ENCODE measurements at regions not wholly inside any gene's neighbourhood (a gene's known extent, or its start where the extent isn't known, plus 50 kb on each side); places are given as distances from the start of the nearest gene placed in this dataset.

GRCh38 chrX:131393426-131393825 is 104.3 kb upstream of the IGSF1 start:
- DNase-seq (ENCODE audit: low read depth): no peak
- TF ChIP-seq POLR2A (IDR thresholded peaks at IDR 0.05; ENCODE audit: extremely low read depth, insufficient read length) (no peak), MAX (IDR thresholded peaks at IDR 0.05; ENCODE audit: low read depth, low read length) (no peak), MYC (IDR thresholded peaks at IDR 0.05; ENCODE audit: low read depth, low read length) (no peak)
- TF ChIP-seq, protein P1, sequence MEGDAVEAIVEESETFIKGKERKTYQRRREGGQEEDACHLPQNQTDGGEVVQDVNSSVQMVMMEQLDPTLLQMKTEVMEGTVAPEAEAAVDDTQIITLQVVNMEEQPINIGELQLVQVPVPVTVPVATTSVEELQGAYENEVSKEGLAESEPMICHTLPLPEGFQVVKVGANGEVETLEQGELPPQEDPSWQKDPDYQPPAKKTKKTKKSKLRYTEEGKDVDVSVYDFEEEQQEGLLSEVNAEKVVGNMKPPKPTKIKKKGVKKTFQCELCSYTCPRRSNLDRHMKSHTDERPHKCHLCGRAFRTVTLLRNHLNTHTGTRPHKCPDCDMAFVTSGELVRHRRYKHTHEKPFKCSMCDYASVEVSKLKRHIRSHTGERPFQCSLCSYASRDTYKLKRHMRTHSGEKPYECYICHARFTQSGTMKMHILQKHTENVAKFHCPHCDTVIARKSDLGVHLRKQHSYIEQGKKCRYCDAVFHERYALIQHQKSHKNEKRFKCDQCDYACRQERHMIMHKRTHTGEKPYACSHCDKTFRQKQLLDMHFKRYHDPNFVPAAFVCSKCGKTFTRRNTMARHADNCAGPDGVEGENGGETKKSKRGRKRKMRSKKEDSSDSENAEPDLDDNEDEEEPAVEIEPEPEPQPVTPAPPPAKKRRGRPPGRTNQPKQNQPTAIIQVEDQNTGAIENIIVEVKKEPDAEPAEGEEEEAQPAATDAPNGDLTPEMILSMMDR (IDR thresholded peaks at IDR 0.05; ENCODE audit: low read depth, low read length): no peak
- no peak overlapping the region for H3K4me3 ChIP-seq (ENCODE audit: low read depth, low read length)

GRCh38 chrX:131394384-131394783 is 105.3 kb upstream of the IGSF1 start:
- TF ChIP-seq MAX (IDR thresholded peaks at IDR 0.05; ENCODE audit: low read depth, low read length) (no peak), MYC (IDR thresholded peaks at IDR 0.05; ENCODE audit: low read depth, low read length) (no peak), POLR2A (IDR thresholded peaks at IDR 0.05; ENCODE audit: extremely low read depth, insufficient read length) (no peak)
- TF ChIP-seq, protein P1 (IDR thresholded peaks at IDR 0.05; ENCODE audit: low read depth, low read length): no peak
- DNase-seq (ENCODE audit: low read depth): no peak
- H3K4me3 ChIP-seq (ENCODE audit: low read depth, low read length): no peak overlapping the region

DNA sequence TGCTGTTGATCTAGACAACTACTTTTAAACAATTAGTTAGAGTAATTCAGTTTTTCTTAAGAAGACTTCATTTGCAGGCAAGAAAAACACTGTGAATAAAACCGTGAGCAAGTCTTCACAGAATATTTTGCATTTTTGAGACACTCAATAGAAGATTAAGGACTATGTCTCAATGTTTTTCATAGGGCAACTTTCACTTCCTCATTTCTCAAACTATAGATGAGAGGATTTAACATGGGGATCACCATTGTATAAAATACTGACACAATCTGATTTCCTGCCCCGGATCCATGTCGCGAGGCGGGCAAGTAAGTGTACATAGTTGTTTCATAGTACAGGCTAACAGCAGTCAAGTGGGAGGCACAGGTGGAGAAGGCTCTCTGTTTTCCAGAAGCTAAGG is 108.8 kb upstream of the IGSF1 start:
- TF ChIP-seq MYC (IDR thresholded peaks at IDR 0.05; ENCODE audit: low read depth, low read length): no peak
- TF ChIP-seq, protein P1 (IDR thresholded peaks at IDR 0.05; ENCODE audit: low read depth, low read length): no peak
- DNase-seq (ENCODE audit: low read depth): peak; percentile 21
- H3K4me3 ChIP-seq (ENCODE audit: low read depth, low read length): no peak overlapping the region

DNA sequence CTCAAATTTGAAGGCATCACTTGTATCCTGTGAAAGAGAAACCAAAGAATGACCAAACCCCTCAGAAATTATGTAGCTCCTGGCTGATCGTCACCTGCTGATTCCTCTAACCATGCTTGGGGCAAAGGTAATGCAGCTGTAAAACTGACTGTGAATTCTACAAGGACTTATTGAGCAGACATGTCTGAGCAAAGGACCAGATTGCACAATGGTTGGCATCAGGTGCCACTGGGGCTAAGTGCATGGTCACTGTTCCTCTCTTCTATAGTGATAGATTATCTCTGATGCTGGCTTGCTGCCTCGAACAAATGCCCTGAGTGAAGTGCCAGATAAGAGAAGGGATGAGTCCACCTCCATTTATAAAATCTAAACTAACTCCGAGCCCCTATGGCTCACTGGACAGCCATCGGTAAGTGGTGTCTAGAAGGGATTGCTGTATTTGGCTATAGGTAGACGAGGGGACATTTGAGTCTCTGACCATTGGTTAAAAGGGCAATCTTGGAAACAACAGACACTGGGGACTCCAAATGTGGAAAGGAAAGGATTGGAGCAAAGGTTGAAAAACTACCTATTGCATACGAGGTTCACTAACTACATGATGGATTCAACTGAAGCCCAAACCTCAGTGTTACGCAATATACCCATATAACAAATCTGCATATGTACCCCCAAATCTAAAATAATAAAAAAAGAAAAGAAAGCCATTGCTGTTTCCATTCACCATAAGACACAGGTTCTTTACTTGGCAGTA is 110.7 kb upstream of the IGSF1 start:
- DNase-seq (ENCODE audit: low read depth): no peak
- TF ChIP-seq MYC (IDR thresholded peaks at IDR 0.05; ENCODE audit: low read depth, low read length) (no peak), MAX (IDR thresholded peaks at IDR 0.05; ENCODE audit: low read depth, low read length) (no peak), POLR2A (IDR thresholded peaks at IDR 0.05; ENCODE audit: extremely low read depth, insufficient read length) (no peak)
- TF ChIP-seq, protein P1 (IDR thresholded peaks at IDR 0.05; ENCODE audit: low read depth, low read length): no peak

GRCh38 chrX:131402124-131402811 is 113.2 kb upstream of the IGSF1 start:
- H3K4me3 ChIP-seq (ENCODE audit: low read depth, low read length): no peak overlapping the region
- no peak for DNase-seq (ENCODE audit: low read depth)
- TF ChIP-seq, protein P1 (IDR thresholded peaks at IDR 0.05; ENCODE audit: low read depth, low read length): no peak
- TF ChIP-seq MYC (IDR thresholded peaks at IDR 0.05; ENCODE audit: low read depth, low read length) (no peak), MAX (IDR thresholded peaks at IDR 0.05; ENCODE audit: low read depth, low read length) (no peak), POLR2A (IDR thresholded peaks at IDR 0.05; ENCODE audit: extremely low read depth, insufficient read length) (no peak)

More for the DNA sequence above, 110.7 kb upstream of the IGSF1 start:
- H3K4me3 ChIP-seq (ENCODE audit: low read depth, low read length): no peak overlapping the region
